GM12878 (cell line): ENCODE measurements at regions not wholly inside any gene's neighbourhood (a gene's known extent, or its start where the extent isn't known, plus 50 kb on each side); places are given as distances from the start of the nearest gene placed in this dataset.
"Not testable (repeated sequence)": the region's sequence is repeated elsewhere in the genome, so short reads cannot be mapped to it uniquely, and the experiment has no call there.

Source experiments
- ATAC-seq: fragments of 200-7000 bp; cut with Tn5 transposase; 3 replicates; pipeline ENCODE4 v1.9.1; 2020; ENCODE audit warnings: mild to moderate bottlenecking, moderate library complexity
- BruUV-seq: library from RNA; stranded (reverse); fragments of 400-500 nt; replicated peaks from 2 replicates; lab custom pipeline; 2021; lab: Mats Ljungman, UMichigan
- CTCF ChIA-PET: fragments of 300-600 bp; sonication (Branson Sonifier 250); formaldehyde crosslinking; extraction: SDS; loops from one replicate; lab custom pipeline; 2021; ENCODE audit warnings: inconsistent platforms; lab: Yijun Ruan, JAX
- POLR2A ChIA-PET: fragments of 350-600 bp; formaldehyde crosslinking; extraction: SDS; loops from one replicate; lab custom pipeline; 2021; ENCODE audit warnings: inconsistent platforms; lab: Charles Lee
- RAD21 ChIA-PET: fragments of 300-600 bp; sonication (Branson Sonifier 250); formaldehyde crosslinking; loops from one replicate; lab custom pipeline; 2023; ENCODE audit warnings: antibody characterized with exemption; ENCODE audit not compliant: unreplicated experiment; lab: Charles Lee
- SMC1A ChIA-PET: fragments of 300-600 bp; sonication (Branson Sonifier 250); formaldehyde crosslinking; loops from one replicate; lab custom pipeline; 2023; ENCODE audit not compliant: unreplicated experiment, uncharacterized antibody; lab: Charles Lee
- DNase-seq: peaks from one replicate; pipeline ENCODE4 v3.0.0-alpha.2; 2011; ENCODE audit warnings: low read depth, low spot score
- FAIRE-seq: peaks from 3 replicates; lab custom pipeline; 2011; peaks lifted over from hg19 to GRCh38; lab: Jason Lieb, UNC
- H2AFZ ChIP-seq: 2 replicates; pipeline ENCODE4 v1.6.0; 2011; ENCODE audit warnings: low read depth, low read length, control low read depth; ENCODE audit not compliant: control insufficient read depth
- H3K27ac ChIP-seq: 2 replicates; pipeline ENCODE4 v1.5.1; 2011; ENCODE audit warnings: control low read depth; ENCODE audit not compliant: control insufficient read depth, insufficient read depth
- H3K27me3 ChIP-seq, 2 experiments: replicated peaks in 1 of 2; 2 replicates each; pipeline versions ENCODE4 v1.6.0 to v1.6.1; 2011; ENCODE audit warnings: low read length in 1 of 2; ENCODE audit not compliant: control insufficient read depth in 2 of 2, insufficient read depth in 2 of 2
- H3K36me3 ChIP-seq, 2 experiments: 2 replicates each; pipeline ENCODE4 v1.5.1; 2011; ENCODE audit warnings: low read length in 1 of 2; ENCODE audit not compliant: control insufficient read depth in 2 of 2, insufficient read depth in 2 of 2
- H3K4me1 ChIP-seq: 2 replicates; pipeline ENCODE4 v1.6.1; 2011; ENCODE audit warnings: mild to moderate bottlenecking, low read length, moderate library complexity, mixed read lengths; ENCODE audit not compliant: control insufficient read depth, insufficient read depth
- H3K4me2 ChIP-seq: 2 replicates; pipeline ENCODE4 v1.6.0; 2011; ENCODE audit warnings: control low read depth; ENCODE audit not compliant: control insufficient read depth, insufficient read depth
- H3K4me3 ChIP-seq: fragments of 200-600 bp; sonication (generic); 2 replicates; pipeline ENCODE4 v1.5.1; 2016
- H3K79me2 ChIP-seq: 2 replicates; pipeline ENCODE4 v1.6.0; 2011; ENCODE audit warnings: low read length; ENCODE audit not compliant: control insufficient read depth, insufficient read depth
- H3K9ac ChIP-seq: 2 replicates; pipeline ENCODE4 v1.8.0; 2011; ENCODE audit warnings: low read length, control low read depth, mixed read lengths; ENCODE audit not compliant: control insufficient read depth, insufficient read depth
- H3K9me3 ChIP-seq: replicated peaks from 3 replicates; pipeline ENCODE4 v1.5.1; 2011; ENCODE audit warnings: mild to moderate bottlenecking, low read length; ENCODE audit not compliant: control insufficient read depth, insufficient read depth
- H4K20me1 ChIP-seq: 2 replicates; pipeline ENCODE4 v1.6.0; 2011; ENCODE audit not compliant: control insufficient read depth, insufficient read depth
- WGBS: methylation state at CpG from one replicate; pipeline ENCODE4 v1.1.6; 2016; ENCODE audit warnings: low lambda C conversion rate; ENCODE audit not compliant: insufficient replicate concordance, insufficient coverage; ENCODE audit errors: missing lambda C conversion rate; 5-methylcytosine and 5-hydroxymethylcytosine counted together
- in situ Hi-C: fragments of 300-500 bp; cut with MboI; formaldehyde crosslinking; loops from 9 replicates; pipeline ENCODE4 v1.14.3; 2018; ENCODE audit warnings: mixed read lengths
- intact Hi-C: fragments of 100-400 bp; cut with micrococcal nuclease; formaldehyde crosslinking; loops from one replicate; pipeline ENCODE4 v1.14.2; 2022; ENCODE audit not compliant: unreplicated experiment

DNA sequence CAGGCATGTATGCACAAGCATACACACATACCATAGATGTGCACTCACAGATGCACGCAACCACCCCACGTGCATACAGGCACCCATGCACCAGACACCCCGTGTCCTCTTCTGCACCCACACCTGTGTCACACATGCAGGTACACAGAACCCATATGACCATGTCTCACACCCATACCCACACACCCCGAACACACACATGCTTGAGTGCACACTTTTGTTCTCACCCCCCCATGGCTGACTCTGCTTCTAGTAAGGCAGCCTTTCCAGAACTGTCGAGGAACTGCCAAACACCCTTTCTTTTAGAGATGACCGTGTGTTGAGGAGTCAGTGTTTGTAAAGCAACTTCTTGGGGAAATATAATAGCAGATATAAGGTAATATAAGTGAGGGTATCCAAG lies 301.2 kb downstream of the BCL2L11 start:
- H3K9me3 ChIP-seq, H3K27me3 ChIP-seq, in situ Hi-C loops, H3K27ac ChIP-seq, H3K79me2 ChIP-seq, POLR2A ChIA-PET, H3K36me3 ChIP-seq, BruUV-seq, H4K20me1 ChIP-seq, H3K4me3 ChIP-seq, FAIRE-seq, RAD21 ChIA-PET, H3K4me2 ChIP-seq, intact Hi-C loops, DNase-seq, H3K4me1 ChIP-seq, H2AFZ ChIP-seq, H3K9ac ChIP-seq, CTCF ChIA-PET, SMC1A ChIA-PET, ATAC-seq: not testable (repeated sequence)
- 72% methylated on average over 5 of the region's 6 CpGs for WGBS

DNA sequence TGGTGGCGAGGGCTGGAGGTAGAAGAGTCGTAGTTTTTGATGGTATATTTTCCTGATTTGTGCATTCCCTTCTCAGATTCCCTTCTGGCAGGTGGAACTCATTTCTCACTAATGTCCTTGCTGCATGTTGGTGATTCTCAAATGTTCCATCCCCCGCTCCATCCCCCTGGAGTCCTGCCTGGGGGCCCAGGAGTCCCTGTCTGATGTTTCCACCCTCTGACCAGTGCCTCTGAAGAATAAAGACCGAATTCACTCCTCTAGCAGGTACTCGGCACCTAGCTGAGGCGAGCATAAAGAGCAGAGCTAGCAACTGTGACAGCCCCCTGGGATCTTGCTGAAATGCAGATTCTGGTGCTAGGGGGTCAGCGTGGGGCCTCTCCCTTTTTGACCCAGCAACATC lies 301.8 kb downstream of the BCL2L11 start:
- H3K9ac ChIP-seq, CTCF ChIA-PET, BruUV-seq, H3K27me3 ChIP-seq, in situ Hi-C loops, H3K4me1 ChIP-seq, H3K27ac ChIP-seq, H3K36me3 ChIP-seq, FAIRE-seq, ATAC-seq, H3K4me2 ChIP-seq, RAD21 ChIA-PET, H3K79me2 ChIP-seq, H3K9me3 ChIP-seq, H3K4me3 ChIP-seq, H2AFZ ChIP-seq, DNase-seq, intact Hi-C loops, POLR2A ChIA-PET, H4K20me1 ChIP-seq, SMC1A ChIA-PET: not testable (repeated sequence)
- 71% methylated on average over 7 of the region's 7 CpGs for WGBS

GRCh38 chr2:111423184-111423583 lies 302.5 kb downstream of the BCL2L11 start:
- H4K20me1 ChIP-seq, BruUV-seq, CTCF ChIA-PET, RAD21 ChIA-PET, SMC1A ChIA-PET, H3K4me3 ChIP-seq, H3K4me1 ChIP-seq, H3K27me3 ChIP-seq, POLR2A ChIA-PET, H3K4me2 ChIP-seq, H3K9ac ChIP-seq, FAIRE-seq, H3K27ac ChIP-seq, H2AFZ ChIP-seq, H3K36me3 ChIP-seq, DNase-seq, H3K9me3 ChIP-seq, intact Hi-C loops, in situ Hi-C loops, H3K79me2 ChIP-seq, ATAC-seq: not testable (repeated sequence)
- WGBS, result 80% methylated on average over 7 of the region's 7 CpGs

DNA sequence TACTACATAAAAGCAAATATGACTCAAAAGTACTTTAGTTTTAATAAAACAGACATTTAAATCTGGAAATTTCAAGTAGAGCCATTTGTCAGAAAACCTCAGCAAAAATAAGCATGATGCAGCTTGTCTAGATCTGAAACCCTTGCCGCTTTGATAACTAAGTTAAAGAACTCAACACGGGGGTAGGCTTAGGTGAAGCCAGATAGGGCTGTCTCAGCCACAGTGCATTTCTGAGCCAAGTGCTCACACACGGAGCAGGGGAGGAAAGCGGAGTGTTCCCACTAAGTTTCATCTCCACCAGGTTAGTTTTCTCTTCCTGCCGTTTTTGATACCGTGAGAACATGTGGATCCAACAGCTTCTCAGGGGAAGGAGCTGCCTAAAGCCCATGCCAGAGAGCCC lies 303.5 kb downstream of the BCL2L11 start:
- H3K36me3 ChIP-seq, intact Hi-C loops, H3K4me2 ChIP-seq, POLR2A ChIA-PET, FAIRE-seq, RAD21 ChIA-PET, H3K27ac ChIP-seq, H3K9me3 ChIP-seq, H3K79me2 ChIP-seq, H3K4me3 ChIP-seq, H3K9ac ChIP-seq, DNase-seq, H3K27me3 ChIP-seq, SMC1A ChIA-PET, H4K20me1 ChIP-seq, H3K4me1 ChIP-seq, BruUV-seq, CTCF ChIA-PET, ATAC-seq, H2AFZ ChIP-seq, in situ Hi-C loops: not testable (repeated sequence)
- 0% methylated on average over 1 of the region's 6 CpGs for WGBS
